RWPE1 (cell line): ENCODE measurements at regions not wholly inside any gene's neighbourhood (a gene's known extent, or its start where the extent isn't known, plus 50 kb on each side); places are given as distances from the start of the nearest gene placed in this dataset.

Source experiments
- CTCF ChIA-PET: fragments of 350-600 bp; sonication (Branson Sonifier 250); formaldehyde crosslinking; extraction: SDS; loops from one replicate; lab custom pipeline; 2021; lab: Yijun Ruan, JAX
- POLR2A ChIA-PET: fragments of 400-600 bp; formaldehyde crosslinking; extraction: SDS; loops from one replicate; lab custom pipeline; 2020; ENCODE audit warnings: antibody characterized with exemption; ENCODE audit not compliant: low non-redundant PET; lab: Yijun Ruan, JAX
- DNase-seq: peaks from one replicate; pipeline ENCODE4 v3.0.0; 2012; ENCODE audit warnings: low spot score
- H3K27ac ChIP-seq: fragments of 450-650 bp; 2 replicates; pipeline ENCODE4 v1.5.1; 2017
- CTCF ChIP-seq: fragments of 450-650 bp; conservative IDR thresholded peaks from 2 replicates; pipeline ENCODE4 v1.5.1; 2017; ENCODE audit warnings: low read depth, mild to moderate bottlenecking

GRCh38 chr4:180788729-180789128, 1454.5 kb upstream of the TENM3 start:
- DNase-seq, result no peak
- H3K27ac ChIP-seq, result no peak overlapping the region
- no peak for TF ChIP-seq CTCF
- ChIA-PET CTCF (no interaction called here), POLR2A (no interaction called here)

GRCh38 chr4:180789929-180790328, 1453.3 kb upstream of the TENM3 start:
- no peak overlapping the region for H3K27ac ChIP-seq
- no peak for TF ChIP-seq CTCF
- CTCF ChIA-PET, result interaction anchor here (0.5 kb wide), 1 partner anchor 923 kb away, joined by 4 read pairs; no protein-coding TSS in a partner anchor
- POLR2A ChIA-PET, result no interaction called here
- no peak for DNase-seq

GRCh38 chr4:180790471-180790870, 1452.7 kb upstream of the TENM3 start:
- CTCF ChIA-PET, result interaction anchor here (0.5 kb wide), 1 partner anchor 924 kb away, joined by 4 read pairs; no protein-coding TSS in a partner anchor
- DNase-seq, result no peak
- TF ChIP-seq CTCF, result no peak
- POLR2A ChIA-PET, result no interaction called here
- H3K27ac ChIP-seq, result no peak overlapping the region

GRCh38 chr4:180792541-180792940, 1450.7 kb upstream of the TENM3 start:
- no peak overlapping the region for H3K27ac ChIP-seq
- TF ChIP-seq CTCF, result no peak
- ChIA-PET CTCF (interaction anchor here (0.7 kb wide), 1 partner anchor 338 kb away, joined by 4 read pairs; no protein-coding TSS in a partner anchor), POLR2A (no interaction called here)
- no peak for DNase-seq

GRCh38 chr4:180794333-180794732, 1448.9 kb upstream of the TENM3 start:
- DNase-seq, result no peak
- ChIA-PET POLR2A (no interaction called here), CTCF (no interaction called here)
- no peak overlapping the region for H3K27ac ChIP-seq
- no peak for TF ChIP-seq CTCF

- no peak for DNase-seq
- POLR2A ChIA-PET, result no interaction called here
- CTCF ChIA-PET, result interaction anchor here (0.6 to 0.7 kb wide), 4 partner anchors 133 to 1076 kb away, joined by 3 read pairs; no protein-coding TSS in a partner anchor
- no peak overlapping the region for H3K27ac ChIP-seq
- no peak for TF ChIP-seq CTCF
Measured at GRCh38 chr4:180798036-180798577, 1445.1 kb upstream of the TENM3 start.
